ENCODE measurements at regions not wholly inside any gene's neighbourhood (a gene's known extent, or its start where the extent isn't known, plus 50 kb on each side); places are given as distances from the start of the nearest gene placed in this dataset.
"Not testable (repeated sequence)": the region's sequence is repeated elsewhere in the genome, so short reads cannot be mapped to it uniquely, and the experiment has no call there.

DNA sequence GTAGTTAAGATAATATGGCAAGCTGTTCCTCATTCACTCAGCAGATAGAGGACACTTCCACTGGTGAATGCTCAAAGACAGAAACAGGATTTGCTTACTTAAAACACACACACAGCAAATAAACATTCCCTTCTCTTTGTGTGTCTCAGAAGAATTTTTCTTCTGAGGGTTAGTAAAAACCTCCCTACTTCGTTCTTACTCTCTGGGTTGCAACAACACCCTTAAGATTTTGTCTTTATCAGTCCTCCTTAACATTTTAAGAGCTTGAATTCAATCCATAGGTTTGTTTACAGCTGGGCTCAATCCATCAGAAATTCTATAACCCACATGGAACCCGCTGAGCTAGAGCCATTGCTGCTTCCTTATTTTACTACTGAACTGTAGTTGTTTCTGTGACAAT is 237.4 kb upstream of the PIK3R1 start:
- DNase-seq: no peak

DNA sequence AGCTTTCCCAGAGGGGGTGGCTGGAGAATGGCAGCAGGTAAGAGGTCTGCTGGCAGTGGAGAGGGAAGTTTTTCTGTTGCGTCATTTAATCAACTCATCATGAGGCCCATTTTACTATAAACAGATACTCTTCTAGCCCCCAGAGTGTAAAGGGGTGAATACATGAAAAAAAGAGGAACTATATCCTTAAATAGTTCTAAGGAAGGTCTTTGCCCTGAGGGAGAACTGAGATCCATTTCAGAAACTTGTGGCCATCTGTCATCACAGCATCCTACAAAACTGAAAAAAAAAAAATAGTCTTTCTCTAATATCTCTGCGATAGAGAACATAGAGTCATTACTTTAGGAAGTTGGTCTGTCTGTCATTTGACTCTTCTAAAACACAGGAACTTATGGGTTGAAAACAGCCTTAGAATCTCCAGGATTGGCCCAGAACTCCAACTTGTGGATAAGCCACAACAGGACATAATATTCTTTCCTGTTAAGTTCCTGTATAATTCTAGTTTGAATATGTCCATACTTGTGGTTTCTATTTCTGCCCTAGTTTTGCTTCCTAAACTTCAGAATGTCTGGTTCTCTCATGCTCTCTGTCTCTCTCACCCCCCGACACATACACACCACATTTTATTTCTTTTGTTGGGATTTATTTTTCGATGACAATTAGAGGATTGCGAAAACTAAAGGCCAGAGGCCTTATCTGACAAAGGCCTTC is 238.5 kb upstream of the PIK3R1 start:
- no peak for DNase-seq

DNA sequence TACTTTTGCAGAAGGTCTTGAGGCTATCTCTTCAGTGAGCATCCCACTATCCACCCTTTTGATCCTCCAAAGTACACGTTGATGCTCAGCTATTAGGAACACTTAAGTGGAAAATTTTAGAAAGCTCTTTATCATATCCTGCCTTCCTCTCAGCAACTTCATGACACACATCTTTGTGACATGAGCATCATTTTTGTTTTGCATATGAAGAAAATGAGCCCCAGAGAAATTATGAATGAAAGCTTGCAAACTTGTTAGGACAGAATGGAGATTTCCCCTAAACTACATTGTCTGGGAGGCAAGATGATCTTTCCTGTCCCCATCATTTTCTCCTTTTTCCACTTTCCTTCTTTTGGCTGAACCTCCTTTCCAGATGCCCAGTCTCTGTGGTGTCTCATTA is 239.4 kb upstream of the PIK3R1 start:
- DNase-seq: no peak

DNA sequence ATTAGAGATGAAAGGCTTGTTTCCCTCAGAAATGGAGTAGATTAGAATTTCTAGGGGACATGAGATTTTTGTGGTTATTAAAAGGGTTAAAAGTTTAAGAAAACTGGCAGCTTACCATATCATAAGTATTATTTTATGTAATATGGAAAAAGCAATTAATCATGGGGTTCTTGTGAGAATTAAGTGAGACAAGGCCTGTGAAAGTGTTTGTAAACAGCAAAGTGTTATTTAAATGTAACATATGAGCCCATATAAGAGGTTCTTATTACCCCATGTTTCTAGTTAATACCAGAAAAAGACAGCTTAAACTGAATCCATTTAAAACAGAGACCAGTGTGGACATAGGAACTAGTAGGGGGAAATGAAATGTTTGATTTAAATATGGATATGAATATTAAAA is 241.1 kb upstream of the PIK3R1 start:
- DNase-seq: no peak

DNA sequence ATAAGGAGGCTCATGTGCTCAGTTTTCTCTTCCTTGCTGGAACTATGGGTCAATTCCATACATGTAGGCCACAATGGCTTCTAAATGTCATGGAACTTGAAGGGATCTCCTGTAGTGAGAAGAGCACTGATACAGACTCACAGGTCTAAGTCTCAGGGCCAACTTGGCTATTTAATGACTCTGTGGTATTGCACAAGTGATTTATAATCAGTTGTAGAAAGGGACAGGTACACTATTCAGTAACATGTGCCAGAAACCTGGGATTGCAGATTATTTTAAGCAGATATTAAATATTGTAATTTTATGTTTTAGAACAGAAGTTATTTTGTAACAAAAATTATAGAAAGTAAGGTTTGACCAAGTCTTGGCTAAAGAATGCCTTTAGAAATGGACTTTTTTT is 241.5 kb upstream of the PIK3R1 start:
- DNase-seq: no peak

DNA sequence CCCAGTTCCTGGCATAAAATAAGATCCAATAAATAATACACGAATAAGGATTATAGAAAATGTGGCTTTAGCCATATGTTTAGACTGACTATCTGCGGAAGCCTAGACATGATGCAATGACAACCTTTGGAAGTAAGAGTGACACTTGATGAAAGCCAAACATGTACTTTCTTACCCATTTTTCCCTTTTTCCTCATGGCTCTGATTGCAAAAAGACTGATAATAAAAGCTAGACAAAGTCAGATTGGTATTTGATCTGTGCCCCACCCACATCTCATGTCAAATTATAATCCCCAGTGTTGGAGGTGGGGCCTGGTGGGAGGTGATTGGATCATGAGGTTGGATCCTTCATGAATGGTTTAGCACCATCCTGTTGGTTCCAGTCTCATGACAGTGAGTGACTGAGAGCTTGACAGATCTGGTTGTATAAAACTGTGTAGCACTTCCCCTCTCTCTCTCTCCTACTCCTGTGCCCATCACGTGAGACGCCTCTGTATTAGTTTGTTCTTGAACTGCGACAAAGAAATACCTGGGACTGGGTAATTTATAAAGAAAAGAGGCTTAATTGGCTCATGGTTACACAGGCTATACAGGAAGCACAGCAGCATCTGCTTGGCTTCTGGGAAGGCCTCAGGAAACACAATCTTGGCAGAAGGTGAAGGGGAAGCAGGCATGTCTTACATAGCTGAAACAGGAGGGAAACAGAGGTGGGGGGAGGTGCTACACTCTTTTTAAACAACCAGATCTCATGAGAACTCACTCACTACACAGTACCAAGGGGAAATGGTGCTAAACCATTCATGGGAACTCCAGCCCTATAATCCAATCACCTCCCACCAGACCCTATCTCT is 243.4 kb upstream of the PIK3R1 start:
- DNase-seq: no peak

DNA sequence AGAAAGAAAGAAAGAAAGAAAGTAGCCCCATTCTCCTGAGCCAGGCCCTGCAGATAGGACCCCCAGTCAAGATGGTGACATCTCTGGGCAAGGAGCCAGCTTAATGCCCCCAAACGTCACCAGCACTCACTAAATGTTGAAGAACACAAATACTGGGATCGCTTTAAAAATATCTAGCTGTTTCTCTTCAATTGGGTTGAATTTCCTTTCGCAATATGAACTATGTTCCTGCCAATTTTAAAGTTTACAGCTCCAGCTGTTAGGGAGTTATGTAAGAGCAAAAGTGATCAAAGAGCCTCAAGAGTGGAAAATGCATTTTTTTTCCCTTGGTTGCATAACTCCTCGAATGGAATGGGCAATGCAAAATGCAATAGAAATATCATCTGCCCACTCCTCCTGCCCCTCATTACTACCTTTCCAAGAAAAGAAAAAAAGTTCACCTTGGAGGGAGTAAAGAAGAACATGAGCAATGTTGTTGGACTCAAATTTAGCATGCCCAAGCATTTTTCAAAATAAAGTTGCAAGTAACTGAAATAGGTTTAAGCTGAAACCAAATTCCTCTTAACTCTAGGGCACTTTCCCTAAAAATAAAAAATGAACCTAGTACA is 244.2 kb upstream of the PIK3R1 start:
- DNase-seq: no peak

DNA sequence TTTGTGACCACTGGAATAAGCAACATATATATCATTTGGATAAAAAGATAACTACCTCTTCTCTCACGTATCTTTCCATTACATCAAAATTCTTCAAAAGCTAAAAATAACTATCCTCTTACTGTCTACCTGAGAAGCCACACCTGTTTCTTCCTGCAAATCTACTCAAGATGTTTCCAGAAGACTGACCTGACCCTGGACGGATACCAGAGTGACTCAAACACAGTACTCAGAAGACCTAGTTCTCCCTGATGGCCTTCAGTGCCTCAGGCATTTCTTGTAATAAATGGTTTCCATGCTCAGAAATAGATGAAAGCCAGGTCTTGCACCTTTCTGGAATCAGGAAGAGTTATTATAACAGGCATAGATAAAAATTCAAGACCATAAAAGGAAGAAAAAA is 245.9 kb upstream of the PIK3R1 start:
- no peak for DNase-seq

DNA sequence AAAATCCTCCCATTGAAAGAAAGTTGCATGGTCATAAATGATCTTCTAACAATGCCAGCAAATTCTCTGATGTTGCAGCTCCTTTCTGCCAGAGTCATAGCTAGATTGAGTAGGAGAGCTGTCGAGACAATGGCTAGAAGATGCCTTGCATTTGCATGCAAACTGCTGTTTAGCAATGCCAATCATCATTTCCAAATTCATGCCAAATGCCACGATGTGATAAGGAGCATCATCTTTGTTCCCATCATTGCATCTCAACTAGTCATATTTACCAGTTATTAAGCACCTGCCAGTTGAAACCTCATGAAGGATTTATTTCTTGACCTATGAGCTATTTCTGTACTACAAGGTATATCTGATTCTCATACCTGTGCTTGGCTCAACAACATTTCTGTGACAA is 246.4 kb upstream of the PIK3R1 start:
- no peak for DNase-seq

DNA sequence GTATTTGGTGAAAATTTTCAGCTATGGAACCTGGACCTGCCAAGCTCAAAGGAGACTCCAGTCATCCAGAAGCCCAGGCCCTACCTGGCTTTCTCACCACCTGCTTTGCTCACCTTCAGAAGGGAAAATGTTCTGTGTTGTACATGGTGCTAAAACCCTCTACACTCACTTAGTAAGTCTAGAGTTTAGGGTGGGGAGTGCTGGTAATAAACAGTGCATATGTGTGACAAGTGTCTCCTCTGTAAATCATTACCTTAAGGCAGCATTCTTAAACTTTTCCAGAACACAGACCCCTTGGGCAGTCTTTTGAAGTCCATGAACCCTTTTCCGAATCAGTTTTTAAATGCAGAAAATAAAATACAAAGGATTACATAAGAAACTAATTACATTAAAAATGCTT is 248.8 kb upstream of the PIK3R1 start:
- no peak for DNase-seq

DNA sequence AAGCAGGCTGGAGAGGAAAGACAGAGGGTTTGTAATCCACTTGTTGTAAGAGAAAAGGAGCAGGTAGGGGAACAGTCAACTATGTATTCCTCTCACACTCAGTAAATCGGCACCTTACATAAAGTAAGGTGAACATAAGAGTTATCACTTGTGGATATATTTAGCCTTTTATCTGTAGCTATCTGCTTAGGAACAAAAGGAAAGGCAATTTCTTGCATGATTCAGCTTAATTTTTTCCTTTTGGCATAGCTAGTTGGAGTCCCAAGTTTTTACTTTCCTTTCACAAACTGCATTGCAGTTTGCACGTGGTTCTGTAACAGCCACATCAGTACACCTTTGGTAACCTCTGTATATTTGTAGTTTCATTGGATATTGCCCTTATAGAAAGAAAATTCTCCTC is 250.9 kb upstream of the PIK3R1 start:
- no peak for DNase-seq

DNA sequence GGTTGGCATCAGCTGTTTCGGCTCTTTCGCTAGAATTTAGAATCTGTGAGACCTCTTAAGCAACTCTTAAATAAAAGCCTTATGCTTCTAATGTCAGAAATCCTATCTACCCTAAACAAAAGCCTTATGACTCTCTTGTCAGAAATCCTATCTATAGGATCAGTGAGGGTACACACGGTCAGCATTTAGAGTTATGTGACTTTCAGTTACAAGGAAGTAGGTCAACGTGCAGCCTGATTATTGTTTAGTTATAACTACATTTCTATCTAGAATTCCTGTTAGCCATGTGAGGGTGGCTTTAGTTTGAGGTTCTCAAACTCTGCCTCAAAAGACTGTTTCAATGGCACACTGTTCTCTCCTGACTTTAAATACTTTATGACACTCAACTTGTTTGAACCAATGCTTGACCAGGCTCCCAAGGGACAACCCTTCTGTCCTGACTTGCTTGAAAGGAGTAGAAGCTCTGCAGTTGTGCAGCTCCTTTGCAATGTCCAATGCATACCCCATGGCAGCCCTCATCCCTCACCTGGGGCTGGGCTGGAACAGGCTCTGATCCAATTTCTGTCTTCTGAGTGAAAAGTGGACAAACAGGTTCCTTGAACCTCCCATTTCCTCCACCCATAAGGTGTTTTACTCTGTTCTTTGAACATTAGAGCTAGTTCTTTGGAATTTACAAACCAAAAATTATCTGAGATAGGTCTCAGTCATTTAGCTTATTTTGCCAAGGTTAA is 251.6 kb upstream of the PIK3R1 start:
- DNase-seq: no peak

DNA sequence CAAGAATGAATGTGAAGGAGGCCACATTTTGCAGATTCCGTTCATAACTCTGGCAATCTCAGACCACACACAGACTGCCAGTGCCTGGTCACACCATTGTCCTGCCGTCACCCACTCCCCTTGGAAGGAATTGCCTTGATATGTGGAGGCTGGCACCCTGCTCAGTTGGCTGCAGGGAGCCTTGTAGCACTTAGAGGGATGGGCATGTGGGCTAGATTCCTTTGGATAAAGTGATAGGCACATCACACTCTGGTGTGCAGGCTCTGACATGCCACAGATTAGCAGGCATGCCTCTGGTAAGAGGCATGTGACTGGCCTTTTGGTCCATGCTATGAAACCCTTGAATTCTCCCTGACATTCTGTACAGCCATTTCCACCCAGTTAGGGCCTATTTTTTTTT is 254.6 kb upstream of the PIK3R1 start:
- no peak for DNase-seq

DNA sequence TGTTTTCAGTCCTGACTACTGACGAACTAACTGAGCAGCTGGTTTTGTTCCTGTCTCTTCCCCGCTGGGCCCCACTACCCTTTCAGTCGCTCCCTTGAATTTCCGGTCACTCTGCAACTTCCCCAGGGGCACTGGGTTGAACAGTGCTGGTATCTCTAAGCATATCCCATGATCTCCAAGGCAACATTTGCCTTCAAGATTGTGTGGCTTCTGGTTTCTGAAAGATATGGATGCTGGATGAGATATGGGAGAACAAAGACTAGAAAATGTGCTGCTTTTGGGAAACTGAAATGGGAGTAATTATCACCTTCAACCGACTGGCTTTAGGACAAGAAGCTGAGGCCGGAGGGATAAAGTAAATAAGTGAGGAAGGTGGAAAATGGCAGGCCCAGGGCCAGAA is 258.2 kb upstream of the PIK3R1 start:
- no peak for DNase-seq

DNA sequence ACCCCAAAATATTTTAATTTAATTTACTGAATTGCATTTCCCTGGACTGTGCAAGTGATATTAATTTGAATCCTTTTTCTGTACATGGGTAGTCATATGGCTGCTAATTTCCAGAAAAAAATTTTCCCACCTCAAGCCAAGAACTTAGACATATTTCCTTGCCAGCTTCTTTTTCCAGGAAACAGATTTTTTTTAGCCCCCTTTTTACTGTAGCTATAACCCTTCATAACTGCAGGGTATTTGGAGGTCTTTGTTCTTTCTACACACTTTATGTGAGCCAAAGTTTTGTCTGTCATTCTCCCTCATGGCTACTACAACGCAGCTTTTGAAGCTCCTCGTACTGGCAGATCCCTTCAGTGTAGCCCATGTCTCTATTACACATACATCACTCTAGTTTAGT is 261.2 kb upstream of the PIK3R1 start:
- no peak for DNase-seq

DNA sequence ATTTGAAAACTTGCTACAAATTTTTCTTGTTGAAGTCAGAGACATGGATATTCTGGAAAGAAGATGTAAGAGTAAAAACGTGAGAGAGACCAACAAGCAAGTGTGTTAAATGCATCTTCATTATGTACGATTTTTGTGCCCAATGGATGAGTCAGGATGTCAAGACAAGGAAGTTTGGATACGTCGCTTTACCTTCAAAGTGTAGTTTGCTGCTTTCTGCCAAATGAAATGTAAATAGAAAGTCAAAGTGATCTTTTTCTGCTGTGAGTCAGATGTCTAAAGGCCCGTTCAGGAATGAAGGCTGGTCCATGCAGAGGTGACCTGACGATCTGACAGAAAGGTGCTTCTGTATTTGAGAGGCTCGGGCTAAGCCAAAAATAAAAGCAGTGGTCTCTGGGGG is 273.1 kb upstream of the PIK3R1 start:
- DNase-seq: no peak

DNA sequence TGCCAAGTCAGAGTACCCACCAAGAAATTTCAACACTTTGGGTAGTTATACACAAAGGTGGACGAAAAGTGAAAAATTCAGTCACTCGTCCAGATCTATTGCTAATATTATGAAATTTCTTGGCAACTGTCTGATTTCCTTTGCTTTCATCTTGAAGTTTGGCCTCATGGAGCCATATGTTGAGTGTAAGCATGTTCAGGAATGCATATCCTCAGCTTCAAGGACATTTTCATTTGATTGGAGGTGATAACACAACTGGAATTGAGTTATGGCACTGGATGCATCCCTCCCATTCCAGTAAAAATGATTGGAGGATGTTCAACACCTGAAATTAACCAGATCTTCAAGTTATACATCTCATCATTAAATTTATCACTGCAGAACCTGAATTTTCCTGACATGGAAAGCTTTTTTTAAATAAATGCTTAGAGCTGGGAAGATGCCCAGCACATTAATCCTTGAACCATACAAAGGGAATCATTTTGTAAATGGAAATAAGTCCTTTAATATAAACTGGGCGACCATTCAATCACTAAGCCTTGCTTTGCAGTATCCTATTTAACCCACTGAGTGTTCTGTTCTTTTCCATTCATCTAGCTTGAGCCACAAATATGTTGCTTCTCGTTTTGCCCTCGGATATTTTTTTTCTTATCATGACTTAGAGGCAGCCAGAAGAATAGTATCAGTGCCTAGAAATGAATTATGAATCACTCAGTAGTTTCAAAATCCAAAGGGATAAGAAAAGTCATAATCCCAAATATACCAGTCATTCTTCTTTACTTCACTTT is 273.7 kb upstream of the PIK3R1 start:
- DNase-seq: no peak

DNA sequence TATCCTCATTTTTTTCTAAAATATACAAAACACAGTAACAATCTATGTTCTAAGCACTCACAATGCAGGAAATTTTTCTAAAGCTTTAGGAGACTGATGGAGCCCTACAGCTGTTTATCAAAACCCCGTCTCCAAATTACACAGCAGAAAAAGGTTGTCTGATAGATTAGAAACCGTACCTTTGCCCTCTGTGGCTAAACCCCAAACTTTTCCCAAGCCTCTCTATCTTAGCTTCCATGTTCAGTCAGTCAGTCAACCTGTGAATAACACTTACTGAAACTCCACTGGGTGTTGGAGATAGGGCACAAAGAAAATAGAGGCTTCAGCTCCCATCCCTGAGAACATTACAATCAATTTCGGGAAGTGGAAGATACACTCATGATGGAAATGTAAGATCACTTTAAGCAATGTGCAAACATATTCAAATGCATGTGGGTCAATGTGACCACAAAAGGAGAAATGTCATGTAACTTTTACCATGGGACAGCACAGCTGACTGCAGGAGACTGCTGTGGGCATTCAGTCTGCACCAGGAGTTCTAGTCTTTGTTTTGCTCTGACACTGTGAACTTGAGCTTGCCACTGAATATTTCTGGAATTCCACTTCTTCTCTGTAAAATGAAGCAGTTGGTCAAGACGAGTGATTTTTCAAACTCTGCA is 279.5 kb upstream of the PIK3R1 start:
- no peak for DNase-seq

DNA sequence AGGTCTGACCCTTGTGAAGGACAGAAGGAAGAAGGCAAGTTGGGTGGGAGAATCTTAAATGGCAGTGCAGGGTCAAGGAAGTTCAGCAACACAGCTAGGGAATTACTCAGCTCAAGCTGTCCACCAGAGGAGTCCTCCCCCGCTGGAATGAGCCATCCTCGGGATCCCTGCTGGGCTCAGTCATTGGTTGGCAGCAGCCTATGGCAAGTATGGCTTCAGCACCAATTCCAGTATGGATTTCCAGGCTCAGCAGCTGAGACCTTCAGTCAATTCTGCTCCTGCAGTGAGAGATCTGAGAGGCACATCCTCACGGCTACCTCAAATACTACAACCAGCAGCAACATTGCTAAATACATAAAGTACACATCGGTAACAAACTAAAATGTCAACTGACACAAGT is 280.6 kb upstream of the PIK3R1 start:
- no peak for DNase-seq

DNA sequence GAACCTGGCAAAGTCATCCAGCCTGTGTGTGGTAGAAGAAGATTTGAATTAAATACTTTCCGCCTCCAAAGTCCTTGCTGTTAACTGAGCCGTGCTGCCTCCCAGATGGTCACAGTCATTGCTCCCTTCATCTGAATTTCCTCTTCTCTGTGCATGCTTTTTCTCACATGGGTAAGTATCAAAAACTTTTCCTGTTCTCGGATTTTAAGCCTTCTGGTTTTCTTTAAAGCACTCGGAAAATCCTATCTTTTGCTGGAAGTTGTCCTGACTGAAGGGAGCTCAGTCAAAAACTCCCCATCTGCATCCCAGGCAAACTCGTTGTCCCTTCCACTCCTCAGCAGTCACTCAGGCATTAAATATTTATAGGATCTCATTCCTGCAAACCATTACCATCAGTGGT is 290.0 kb upstream of the PIK3R1 start:
- no peak for DNase-seq

DNA sequence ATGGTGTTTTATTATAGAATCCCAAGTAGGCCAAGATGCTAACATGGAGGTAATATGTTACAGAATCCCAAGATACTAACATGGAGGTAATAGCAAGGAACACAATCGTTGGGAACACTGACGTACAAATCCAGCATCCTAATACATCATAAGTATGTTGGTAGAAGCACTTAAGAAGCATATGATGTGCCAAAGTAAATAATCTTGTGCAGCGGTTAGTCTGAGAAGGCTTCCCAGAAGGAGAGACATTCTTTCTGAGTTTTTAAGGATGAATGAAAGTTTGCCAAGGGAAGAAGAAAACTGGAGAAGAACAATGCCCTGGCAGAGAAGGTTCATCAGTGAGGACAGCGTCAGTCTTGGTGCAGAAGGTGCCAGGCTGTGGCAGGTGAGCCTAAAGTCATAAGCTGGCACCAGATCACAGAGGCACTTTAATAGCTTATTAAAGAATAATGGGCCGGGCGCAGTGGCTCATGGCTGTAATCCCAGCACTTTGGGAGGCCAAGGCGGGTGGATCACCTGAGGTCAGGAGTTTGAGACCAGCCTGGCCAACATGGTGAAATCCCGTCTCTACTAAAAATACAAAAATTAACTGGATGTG is 294.5 kb upstream of the PIK3R1 start:
- DNase-seq: no peak

DNA sequence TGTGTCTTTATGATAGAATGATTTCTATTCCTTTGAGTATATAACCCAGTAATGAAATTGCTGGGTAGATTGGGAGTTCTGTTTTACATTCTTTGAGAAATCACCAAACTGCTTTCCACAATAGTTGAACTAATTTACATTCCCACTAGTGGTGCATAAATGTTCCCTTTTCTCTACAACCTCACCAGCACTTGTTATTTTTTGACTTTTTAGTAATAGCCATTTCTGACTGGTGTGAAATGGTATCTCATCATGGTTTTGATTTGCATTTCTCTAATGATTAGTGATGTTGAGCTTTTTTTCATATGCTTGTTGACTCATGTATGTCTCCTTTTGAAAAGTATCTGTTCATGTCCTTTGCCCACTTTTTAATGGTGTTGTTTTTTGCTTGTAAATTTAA is 296.0 kb upstream of the PIK3R1 start:
- DNase-seq: not testable (repeated sequence)

Measured in NCI-H2227 treated with DMSO at 0.1 percent for 48 hours (cell line).